HCT116 (cell line): ENCODE measurements at regions not wholly inside any gene's neighbourhood (a gene's known extent, or its start where the extent isn't known, plus 50 kb on each side); places are given as distances from the start of the nearest gene placed in this dataset.

Source experiments
- ATAC-seq: fragments of 200-7000 bp; cut with Tn5 transposase; 2 replicates; pipeline ENCODE4 v1.9.1; 2020; ENCODE audit warnings: mild to moderate bottlenecking, moderate library complexity
- BruUV-seq: library from RNA; stranded (reverse); fragments of 400-500 nt; replicated peaks from 2 replicates; lab custom pipeline; 2021; lab: Mats Ljungman, UMichigan
- CTCF ChIA-PET: fragments of 300-600 bp; sonication (Branson Sonifier 250); formaldehyde crosslinking; loops from one replicate; lab custom pipeline; 2021; ENCODE audit warnings: antibody characterized with exemption; lab: Charles Lee
- POLR2A ChIA-PET: fragments of 300-600, 350-600 bp; sonication (Branson Sonifier 250); formaldehyde crosslinking; loops from one replicate; lab custom pipeline; 2021; ENCODE audit warnings: antibody characterized with exemption; lab: Charles Lee
- RAD21 ChIA-PET, 2 experiments: fragments of 300-600 bp; sonication (Branson Sonifier 250); formaldehyde crosslinking; loops; one replicate each; lab custom pipeline; 2023; ENCODE audit warnings: low total read pairs in 2 of 2; ENCODE audit not compliant: uncharacterized antibody in 2 of 2, unreplicated experiment in 2 of 2, low non-redundant PET in 1 of 2; lab: Charles Lee
- DNase-seq: peaks from one replicate; pipeline ENCODE4 v3.0.0-alpha.2; 2010; ENCODE audit warnings: low read depth, low spot score
- H2AFZ ChIP-seq: fragments of 200-600 bp; shearing (Covaris generic), sonication (generic); 2 replicates; pipeline ENCODE4 v1.6.1; 2017; ENCODE audit warnings: low read depth, mixed run types, mixed read lengths, antibody characterized with exemption, low read length; ENCODE audit not compliant: poor library complexity, severe bottlenecking
- H3K27ac ChIP-seq: 2 replicates; pipeline ENCODE4 v1.5.1; 2012; ENCODE audit warnings: low read depth, low read length
- H3K27me3 ChIP-seq: fragments of 200-600 bp; sonication (generic); 2 replicates; pipeline ENCODE4 v1.6.1; 2016; ENCODE audit warnings: mixed run types, low read length, mixed read lengths; ENCODE audit not compliant: insufficient read depth
- H3K36me3 ChIP-seq, 2 experiments: fragments of 200-500 bp in 1 of 2; fragments of 200-600 bp in 1 of 2; sonication (Bioruptor generic) in 1 of 2; sonication (generic) in 1 of 2; 2 replicates each; pipeline versions ENCODE4 v1.5.1 to v1.6.1; 2014 to 2016; ENCODE audit warnings: low read length in 2 of 2, inconsistent platforms in 1 of 2, mixed read lengths in 1 of 2, mixed run types in 1 of 2; ENCODE audit not compliant: insufficient read depth in 2 of 2, control insufficient read depth in 1 of 2
- H3K4me1 ChIP-seq, 2 experiments: fragments of 200-600 bp in 1 of 2; sonication (generic) in 1 of 2; 2 replicates each; pipeline versions ENCODE4 v1.5.1 to v1.6.1; 2012 to 2017; ENCODE audit warnings: low read length in 2 of 2, inconsistent platforms in 1 of 2, mild to moderate bottlenecking in 1 of 2, mixed read lengths in 1 of 2, mixed run types in 1 of 2, moderate library complexity in 1 of 2; ENCODE audit not compliant: insufficient read depth in 2 of 2, control insufficient read depth in 1 of 2
- H3K4me2 ChIP-seq: fragments of 200-600 bp; sonication (generic); 2 replicates; pipeline ENCODE4 v1.6.1; 2017; ENCODE audit warnings: mixed run types, low read length, mixed read lengths
- H3K4me3 ChIP-seq, 2 experiments: fragments of 200-600 bp in 1 of 2; sonication (generic) in 1 of 2; replicated peaks in 1 of 2; 2 replicates each; pipeline ENCODE4 v1.5.1; 2011 to 2016; ENCODE audit warnings: low read length in 2 of 2, control low read depth in 1 of 2, low read depth in 1 of 2, mild to moderate bottlenecking in 1 of 2, mixed read lengths in 1 of 2, mixed run types in 1 of 2
- H3K79me2 ChIP-seq: fragments of 200-600 bp; sonication (generic); 2 replicates; pipeline ENCODE4 v1.6.1; 2017; ENCODE audit warnings: mild to moderate bottlenecking, mixed run types, low read length, moderate library complexity, mixed read lengths; ENCODE audit not compliant: insufficient read depth
- H3K9ac ChIP-seq: fragments of 200-600 bp; sonication (generic); 2 replicates; pipeline ENCODE4 v1.6.1; 2016; ENCODE audit warnings: low read length, mixed read lengths
- H3K9me2 ChIP-seq: fragments of 200-600 bp; sonication (generic), shearing (Covaris generic); 2 replicates; pipeline ENCODE4 v1.6.1; 2017; ENCODE audit warnings: mixed run types, mild to moderate bottlenecking, moderate library complexity; ENCODE audit not compliant: insufficient read depth
- H3K9me3 ChIP-seq, 2 experiments: fragments of 200-500 bp in 1 of 2; fragments of 200-600 bp in 1 of 2; sonication (Bioruptor generic) in 1 of 2; sonication (generic) in 1 of 2; 2 replicates each; pipeline ENCODE4 v1.6.1; 2014 to 2017; ENCODE audit warnings: low read length in 2 of 2, mixed read lengths in 2 of 2, inconsistent platforms in 1 of 2, low read depth in 1 of 2, mild to moderate bottlenecking in 1 of 2, mixed run types in 1 of 2, moderate library complexity in 1 of 2; ENCODE audit not compliant: control insufficient read depth in 1 of 2, insufficient read depth in 1 of 2
- H4K20me1 ChIP-seq: fragments of 200-600 bp; sonication (generic), shearing (Covaris generic); 2 replicates; pipeline ENCODE4 v1.6.1; 2017; ENCODE audit warnings: mixed run types, mild to moderate bottlenecking, moderate library complexity; ENCODE audit not compliant: insufficient read depth
- CEBPB ChIP-seq: IDR thresholded peaks from 2 replicates; pipeline ENCODE4 v1.6.1; 2012; ENCODE audit warnings: low read depth
- EZH2phosphoT487 ChIP-seq: fragments of 200-600 bp; IDR thresholded peaks from 2 replicates; pipeline ENCODE4 v1.6.1; 2018; ENCODE audit warnings: antibody characterized with exemption, borderline replicate concordance
- FOSL1 ChIP-seq: IDR thresholded peaks from 2 replicates; pipeline ENCODE4 v1.6.1; 2012; ENCODE audit warnings: low read depth
- POLR2A ChIP-seq: IDR thresholded peaks from 2 replicates; pipeline ENCODE4 v1.7.0; 2011; ENCODE audit warnings: borderline replicate concordance; ENCODE audit not compliant: insufficient read depth, insufficient read length; ENCODE audit errors: extremely low read depth
- POLR2AphosphoS5 ChIP-seq: IDR thresholded peaks from 2 replicates; pipeline ENCODE4 v1.6.1; 2011; ENCODE audit warnings: mild to moderate bottlenecking, low read depth, low read length, moderate library complexity
- REST ChIP-seq: IDR thresholded peaks from 2 replicates; pipeline ENCODE4 v1.6.1; 2012; ENCODE audit warnings: low read depth
- SIN3A ChIP-seq: IDR thresholded peaks from 2 replicates; pipeline ENCODE4 v1.6.1; 2012; ENCODE audit warnings: low read depth
- ZNF274 ChIP-seq: fragments of 200-500 bp; sonication (Bioruptor generic); IDR thresholded peaks from 2 replicates; pipeline ENCODE4 v1.6.1; 2014; ENCODE audit warnings: mild to moderate bottlenecking, low read depth, low read length, inconsistent platforms
- intact Hi-C: fragments of 100-400 bp; cut with micrococcal nuclease; formaldehyde crosslinking; loops from 2 replicates; pipeline ENCODE4 v1.10.0; 2022
- TF ChIP-seq, protein P1 (sequence below): IDR thresholded peaks from 2 replicates; pipeline ENCODE4 v1.6.1; 2012

DNA sequence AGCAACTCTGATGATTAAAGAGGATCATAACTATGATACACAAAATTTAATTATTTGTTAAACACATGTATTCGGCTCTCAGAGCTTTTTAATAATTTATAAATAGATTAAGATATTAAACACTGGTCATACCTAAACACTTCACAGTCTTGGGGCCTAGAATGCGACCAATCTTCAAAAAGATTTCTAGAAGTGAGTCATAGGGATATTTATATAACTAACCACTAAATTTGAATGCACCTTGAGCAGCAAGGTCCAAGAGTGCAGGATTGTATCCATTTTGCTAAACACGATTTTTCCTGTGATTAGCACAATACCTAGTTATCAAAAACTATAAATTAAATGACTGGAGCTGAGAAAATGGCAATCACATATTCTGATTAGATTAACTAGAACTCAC, 709.3 kb downstream of the EPHA7 start (continued):
- TF ChIP-seq REST (no peak), POLR2A (no peak)
- TF ChIP-seq, protein P1, sequence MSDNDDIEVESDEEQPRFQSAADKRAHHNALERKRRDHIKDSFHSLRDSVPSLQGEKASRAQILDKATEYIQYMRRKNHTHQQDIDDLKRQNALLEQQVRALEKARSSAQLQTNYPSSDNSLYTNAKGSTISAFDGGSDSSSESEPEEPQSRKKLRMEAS = no peak

GRCh38 chr6:92708945-92709344, 710.4 kb downstream of the EPHA7 start:
- ChIA-PET POLR2A (no interaction called here), RAD21 (no interaction called here), CTCF (no interaction called here)
- no TSS peak for BruUV-seq
- Histone ChIP-seq H3K36me3 (no peaks in the 10 kb centered on the region), H3K27me3 (no peaks in the 10 kb centered on the region), H3K4me2 (no peak overlapping the region), H3K4me1 (no peaks in the 10 kb centered on the region), H3K79me2 (no peaks in the 10 kb centered on the region), H2AFZ (no peak overlapping the region), H3K9me3 (peaks cover 0 to 3% of the 10 kb centered on the region in 2 experiments; a peak in 1 of 4 replicates), H3K9me2 (no peaks in the 10 kb centered on the region), H3K27ac (no peak overlapping the region), H3K4me3 (no peak overlapping the region), H3K9ac (no peak overlapping the region), H4K20me1 (no peaks in the 10 kb centered on the region)
- ATAC-seq = no peak
- TF ChIP-seq, protein P1 = no peak
- TF ChIP-seq EZH2phosphoT487 (no peak), ZNF274 (no peak), POLR2A (no peak), CEBPB (no peak), SIN3A (no peak), FOSL1 (no peak), POLR2AphosphoS5 (no peak)
- no peak for DNase-seq
- intact Hi-C loops = no loop called here
